ENCODE measurements at regions not wholly inside any gene's neighbourhood (a gene's known extent, or its start where the extent isn't known, plus 50 kb on each side); places are given as distances from the start of the nearest gene placed in this dataset.

- no peaks in the 10 kb centered on the region for H3K9me3 ChIP-seq (replicated peaks in 1 of 2; ENCODE audit: control insufficient read depth in 2 of 2, insufficient read depth in 1 of 2, low read depth in 1 of 2, low read length in 2 of 2)
- no peak overlapping the region for H3K14ac ChIP-seq (ENCODE audit: low read length)
- H3K4me3 ChIP-seq (ENCODE audit: low read length in 2 of 2): no peak overlapping the region
- no peaks in the 10 kb centered on the region for H3K4me1 ChIP-seq (ENCODE audit: control insufficient read depth in 2 of 2, insufficient read depth in 1 of 2, low read depth in 1 of 2, low read length in 2 of 2)
- WGBS, 2 donors (ENCODE audit: extremely low coverage in 2 of 2, insufficient read length in 2 of 2, insufficient replicate concordance in 1 of 2): no CpG with 5 or more reads among the region's 2 CpGs
- no peak overlapping the region for H2BK120ac ChIP-seq (ENCODE audit: low read depth, low read length)
- H3K36me3 ChIP-seq (replicated peaks in 1 of 2; ENCODE audit: control insufficient read depth in 2 of 2, insufficient read depth in 2 of 2, low read length in 2 of 2): no peaks in the 10 kb centered on the region
- no peaks in the 10 kb centered on the region for H3K79me1 ChIP-seq (ENCODE audit: low read depth, low read length)
- no peak overlapping the region for H2AFZ ChIP-seq (ENCODE audit: low read length)
- DNase-seq (ENCODE audit: low spot score): no peak
- no peak overlapping the region for H2BK15ac ChIP-seq (ENCODE audit: low read length)
- H3K9ac ChIP-seq (ENCODE audit: low read depth, low read length, poor library complexity): no peak overlapping the region
- H2BK12ac ChIP-seq (ENCODE audit: low read length): no peak overlapping the region
- no peak overlapping the region for H2AK5ac ChIP-seq (ENCODE audit: low read depth, low read length)
- no peak overlapping the region for H3K18ac ChIP-seq (ENCODE audit: low read length)
- no peak overlapping the region for H3K4me2 ChIP-seq (ENCODE audit: insufficient read depth, low read length, poor library complexity, severe bottlenecking)
- no peak overlapping the region for H3K4ac ChIP-seq (ENCODE audit: low read length)
- H4K91ac ChIP-seq (ENCODE audit: low read depth, low read length, poor library complexity): no peak overlapping the region
- no peak overlapping the region for H2BK5ac ChIP-seq (ENCODE audit: low read length)
- no peaks in the 10 kb centered on the region for H3K27me3 ChIP-seq (ENCODE audit: control insufficient read depth in 3 of 3, insufficient read depth in 3 of 3, low read depth in 1 of 3, low read length in 3 of 3)
- no peak overlapping the region for H3K23ac ChIP-seq (ENCODE audit: low read depth, low read length, poor library complexity)
- no peak overlapping the region for H4K8ac ChIP-seq (ENCODE audit: low read depth, low read length)
- no peak overlapping the region for H3K27ac ChIP-seq (replicated peaks; ENCODE audit: low read length)
These were observed 197.8 kb upstream of the ZNF717 start for GRCh38 chr3:75983111-75983510.

DNA sequence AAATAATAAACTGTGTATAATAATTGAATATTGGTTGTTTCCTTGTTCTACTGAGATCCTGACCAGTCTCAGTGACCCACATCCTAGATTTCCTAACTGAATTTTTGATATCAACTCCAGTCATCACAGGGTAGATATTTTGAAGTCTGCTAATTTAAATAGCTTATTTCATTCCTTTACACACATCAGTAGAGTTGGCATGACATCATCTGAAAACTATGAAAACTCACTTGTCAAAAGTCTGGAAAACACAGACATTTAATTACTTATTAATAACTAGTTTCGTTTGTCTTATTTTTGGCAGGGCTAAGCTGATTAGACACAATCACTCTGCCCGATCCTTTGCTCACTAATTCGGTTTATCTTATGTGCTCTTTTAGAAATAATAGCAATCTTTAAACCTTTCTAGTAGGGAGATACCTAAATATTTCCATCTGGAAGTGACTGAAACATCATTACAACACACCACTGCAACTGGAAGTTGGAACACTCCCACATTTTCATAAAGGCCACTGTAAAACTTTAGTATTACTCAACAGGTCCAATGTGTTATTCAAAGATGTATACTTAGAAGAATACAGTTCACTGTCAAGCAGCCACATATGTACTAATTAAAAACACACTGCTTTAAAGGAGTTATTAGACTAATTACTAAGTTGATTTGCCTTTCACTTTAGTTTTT is 198.4 kb upstream of the ZNF717 start:
- Histone ChIP-seq H3K9me3 (replicated peaks in 1 of 2; ENCODE audit: control insufficient read depth in 2 of 2, insufficient read depth in 1 of 2, low read depth in 1 of 2, low read length in 2 of 2) (no peaks in the 10 kb centered on the region), H2BK15ac (ENCODE audit: low read length) (no peak overlapping the region), H3K79me1 (ENCODE audit: low read depth, low read length) (no peaks in the 10 kb centered on the region), H4K91ac (ENCODE audit: low read depth, low read length, poor library complexity) (no peak overlapping the region), H4K8ac (ENCODE audit: low read depth, low read length) (no peak overlapping the region), H3K4me2 (ENCODE audit: insufficient read depth, low read length, poor library complexity, severe bottlenecking) (no peak overlapping the region), H3K27ac (replicated peaks; ENCODE audit: low read length) (no peak overlapping the region), H2BK120ac (ENCODE audit: low read depth, low read length) (no peak overlapping the region), H2AK5ac (ENCODE audit: low read depth, low read length) (no peak overlapping the region), H3K27me3 (ENCODE audit: control insufficient read depth in 3 of 3, insufficient read depth in 3 of 3, low read depth in 1 of 3, low read length in 3 of 3) (no peaks in the 10 kb centered on the region), H3K14ac (ENCODE audit: low read length) (no peak overlapping the region), H3K4me3 (ENCODE audit: low read length in 2 of 2) (no peak overlapping the region), H3K23ac (ENCODE audit: low read depth, low read length, poor library complexity) (no peak overlapping the region), H2BK12ac (ENCODE audit: low read length) (no peak overlapping the region), H2BK5ac (ENCODE audit: low read length) (no peak overlapping the region), H3K4me1 (ENCODE audit: control insufficient read depth in 2 of 2, insufficient read depth in 1 of 2, low read depth in 1 of 2, low read length in 2 of 2) (no peaks in the 10 kb centered on the region), H2AFZ (ENCODE audit: low read length) (no peak overlapping the region), H3K18ac (ENCODE audit: low read length) (no peak overlapping the region), H3K9ac (ENCODE audit: low read depth, low read length, poor library complexity) (no peak overlapping the region), H3K4ac (ENCODE audit: low read length) (no peak overlapping the region), H3K36me3 (replicated peaks in 1 of 2; ENCODE audit: control insufficient read depth in 2 of 2, insufficient read depth in 2 of 2, low read length in 2 of 2) (no peaks in the 10 kb centered on the region)
- no CpG with 5 or more reads among the region's 3 CpGs for WGBS, 2 donors (ENCODE audit: extremely low coverage in 2 of 2, insufficient read length in 2 of 2, insufficient replicate concordance in 1 of 2)
- DNase-seq (ENCODE audit: low spot score): no peak

DNA sequence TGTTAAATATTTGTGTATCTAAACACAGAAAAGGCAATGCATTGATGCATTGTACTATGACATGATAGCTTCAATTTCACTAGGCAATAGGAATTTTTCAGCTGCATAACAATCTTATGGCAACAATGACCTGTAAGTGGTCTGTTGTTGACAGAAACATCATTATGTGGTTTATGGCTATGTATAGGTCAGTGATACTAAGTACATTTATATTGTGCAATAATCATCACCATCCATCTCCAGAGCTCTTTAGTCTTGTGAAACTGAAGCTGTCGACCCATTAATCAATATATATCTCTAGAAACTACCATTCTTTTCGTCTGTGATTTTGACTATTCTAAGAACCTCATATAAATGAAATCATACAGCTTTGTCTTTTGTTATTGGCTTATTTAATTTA is 200.1 kb upstream of the ZNF717 start:
- Histone ChIP-seq H3K14ac (ENCODE audit: low read length) (no peak overlapping the region), H3K27ac (replicated peaks; ENCODE audit: low read length) (no peak overlapping the region), H2BK120ac (ENCODE audit: low read depth, low read length) (no peak overlapping the region), H3K23ac (ENCODE audit: low read depth, low read length, poor library complexity) (no peak overlapping the region), H3K9me3 (replicated peaks in 1 of 2; ENCODE audit: control insufficient read depth in 2 of 2, insufficient read depth in 1 of 2, low read depth in 1 of 2, low read length in 2 of 2) (no peaks in the 10 kb centered on the region), H3K18ac (ENCODE audit: low read length) (no peak overlapping the region), H2AFZ (ENCODE audit: low read length) (no peak overlapping the region), H4K8ac (ENCODE audit: low read depth, low read length) (no peak overlapping the region), H3K4ac (ENCODE audit: low read length) (no peak overlapping the region), H2BK15ac (ENCODE audit: low read length) (no peak overlapping the region), H3K4me3 (ENCODE audit: low read length in 2 of 2) (no peak overlapping the region), H2BK5ac (ENCODE audit: low read length) (no peak overlapping the region), H2AK5ac (ENCODE audit: low read depth, low read length) (no peak overlapping the region), H3K4me1 (ENCODE audit: control insufficient read depth in 2 of 2, insufficient read depth in 1 of 2, low read depth in 1 of 2, low read length in 2 of 2) (no peaks in the 10 kb centered on the region), H4K91ac (ENCODE audit: low read depth, low read length, poor library complexity) (no peak overlapping the region), H3K79me1 (ENCODE audit: low read depth, low read length) (no peaks in the 10 kb centered on the region), H3K36me3 (replicated peaks in 1 of 2; ENCODE audit: control insufficient read depth in 2 of 2, insufficient read depth in 2 of 2, low read length in 2 of 2) (no peaks in the 10 kb centered on the region), H3K4me2 (ENCODE audit: insufficient read depth, low read length, poor library complexity, severe bottlenecking) (no peak overlapping the region), H3K27me3 (ENCODE audit: control insufficient read depth in 3 of 3, insufficient read depth in 3 of 3, low read depth in 1 of 3, low read length in 3 of 3) (no peaks in the 10 kb centered on the region), H2BK12ac (ENCODE audit: low read length) (no peak overlapping the region), H3K9ac (ENCODE audit: low read depth, low read length, poor library complexity) (no peak overlapping the region)
- DNase-seq (ENCODE audit: low spot score): no peak
- no CpG with 5 or more reads among the region's 2 CpGs for WGBS, 2 donors (ENCODE audit: extremely low coverage in 2 of 2, insufficient read length in 2 of 2, insufficient replicate concordance in 1 of 2)

- H2BK12ac ChIP-seq (ENCODE audit: low read length): no peak overlapping the region
- no peak overlapping the region for H3K14ac ChIP-seq (ENCODE audit: low read length)
- no peak overlapping the region for H4K91ac ChIP-seq (ENCODE audit: low read depth, low read length, poor library complexity)
- no peak overlapping the region for H3K9ac ChIP-seq (ENCODE audit: low read depth, low read length, poor library complexity)
- no peak overlapping the region for H3K18ac ChIP-seq (ENCODE audit: low read length)
- no peak overlapping the region for H3K4me2 ChIP-seq (ENCODE audit: insufficient read depth, low read length, poor library complexity, severe bottlenecking)
- no peaks in the 10 kb centered on the region for H3K36me3 ChIP-seq (replicated peaks in 1 of 2; ENCODE audit: control insufficient read depth in 2 of 2, insufficient read depth in 2 of 2, low read length in 2 of 2)
- H2BK5ac ChIP-seq (ENCODE audit: low read length): no peak overlapping the region
- H3K4ac ChIP-seq (ENCODE audit: low read length): no peak overlapping the region
- H2AK5ac ChIP-seq (ENCODE audit: low read depth, low read length): no peak overlapping the region
- H3K27me3 ChIP-seq (ENCODE audit: control insufficient read depth in 3 of 3, insufficient read depth in 3 of 3, low read depth in 1 of 3, low read length in 3 of 3): no peaks in the 10 kb centered on the region
- no peak for DNase-seq (ENCODE audit: low spot score)
- H3K23ac ChIP-seq (ENCODE audit: low read depth, low read length, poor library complexity): no peak overlapping the region
- H3K4me3 ChIP-seq (ENCODE audit: low read length in 2 of 2): no peak overlapping the region
- H3K27ac ChIP-seq (replicated peaks; ENCODE audit: low read length): no peak overlapping the region
- no peak overlapping the region for H2AFZ ChIP-seq (ENCODE audit: low read length)
- no peak overlapping the region for H2BK15ac ChIP-seq (ENCODE audit: low read length)
- H3K4me1 ChIP-seq (ENCODE audit: control insufficient read depth in 2 of 2, insufficient read depth in 1 of 2, low read depth in 1 of 2, low read length in 2 of 2): peaks cover 0 to 2% of the 10 kb centered on the region in 2 donors
- no peaks in the 10 kb centered on the region for H3K9me3 ChIP-seq (replicated peaks in 1 of 2; ENCODE audit: control insufficient read depth in 2 of 2, insufficient read depth in 1 of 2, low read depth in 1 of 2, low read length in 2 of 2)
- no CpG with 5 or more reads among the region's 3 CpGs for WGBS, 2 donors (ENCODE audit: extremely low coverage in 2 of 2, insufficient read length in 2 of 2, insufficient replicate concordance in 1 of 2)
- H3K79me1 ChIP-seq (ENCODE audit: low read depth, low read length): no peaks in the 10 kb centered on the region
- H4K8ac ChIP-seq (ENCODE audit: low read depth, low read length): no peak overlapping the region
- H2BK120ac ChIP-seq (ENCODE audit: low read depth, low read length): no peak overlapping the region
These were observed 224.9 kb upstream of the ZNF717 start for GRCh38 chr3:76010252-76010651.

Data from neuronal stem cell (in vitro differentiated cells).